Panc1 (cell line): ENCODE measurements at regions not wholly inside any gene's neighbourhood (a gene's known extent, or its start where the extent isn't known, plus 50 kb on each side); places are given as distances from the start of the nearest gene placed in this dataset.

Source experiments
- CTCF ChIP-seq: fragments of 450-650 bp; IDR thresholded peaks from 2 replicates; pipeline ENCODE4 v1.5.1; 2017; ENCODE audit warnings: mild to moderate bottlenecking
- POLR2AphosphoS5 ChIP-seq: IDR thresholded peaks from 2 replicates; pipeline ENCODE4 v1.6.1; 2012; ENCODE audit warnings: mild to moderate bottlenecking, low read depth, low read length, moderate library complexity
- SIN3A ChIP-seq: IDR thresholded peaks from 2 replicates; pipeline ENCODE4 v1.6.1; 2012; ENCODE audit warnings: low read depth, mild to moderate bottlenecking, low read length, moderate library complexity, borderline replicate concordance; ENCODE audit not compliant: insufficient read depth
- TCF7L2 ChIP-seq: IDR thresholded peaks from 2 replicates; pipeline ENCODE4 v1.6.1; 2011; ENCODE audit warnings: mild to moderate bottlenecking, low read depth, low read length, inconsistent platforms

- no peak for TF ChIP-seq TCF7L2
- TF ChIP-seq SIN3A: no peak
- TF ChIP-seq POLR2AphosphoS5: no peak
- no peak for TF ChIP-seq CTCF
Measured at GRCh38 chr4:127209580-127210095, 423.1 kb upstream of the INTU start.
